Progenitor cell of endocrine pancreas (in vitro differentiated cells): ENCODE measurements at regions not wholly inside any gene's neighbourhood (a gene's known extent, or its start where the extent isn't known, plus 50 kb on each side); places are given as distances from the start of the nearest gene placed in this dataset.

ENCODE experiments used
- DNase-seq: peaks from one replicate; pipeline ENCODE4 v3.0.0; 2021; ENCODE audit warnings: low spot score; ENCODE audit not compliant: unreplicated experiment
- H3K27ac Mint-ChIP-seq: 2 replicates; pipeline ENCODE4 v1.8.0; 2021; ENCODE audit warnings: mild to moderate bottlenecking, moderate library complexity, mixed read lengths
- H3K27me3 Mint-ChIP-seq: 2 replicates; pipeline ENCODE4 v1.8.0; 2021; ENCODE audit warnings: mixed read lengths
- H3K36me3 Mint-ChIP-seq: 2 replicates; pipeline ENCODE4 v1.8.0; 2022; ENCODE audit warnings: mixed read lengths; ENCODE audit not compliant: insufficient read depth
- H3K4me1 Mint-ChIP-seq: 2 replicates; pipeline ENCODE4 v1.8.0; 2021; ENCODE audit warnings: low read depth, mixed read lengths
- H3K4me3 Mint-ChIP-seq: 2 replicates; pipeline ENCODE4 v1.8.0; 2021; ENCODE audit warnings: low read depth, mild to moderate bottlenecking, moderate library complexity, mixed read lengths
- H3K9me3 Mint-ChIP-seq: 2 replicates; pipeline ENCODE4 v1.8.0; 2021; ENCODE audit warnings: low read depth, mixed read lengths
- CTCF ChIP-seq: fragments of 200-600 bp; sonication (generic); IDR thresholded peaks from one replicate; pipeline ENCODE4 v1.5.0; 2021; ENCODE audit warnings: antibody characterized with exemption, mild to moderate bottlenecking; ENCODE audit not compliant: unreplicated experiment

GRCh38 chr2:222071911-222072310 is 226.9 kb downstream of the PAX3 start:
- Mint-ChIP-seq H3K4me3 (no peak overlapping the region), H3K27ac (no peak overlapping the region), H3K36me3 (no peaks in the 10 kb centered on the region), H3K4me1 (peaks cover 2% of the 10 kb centered on the region), H3K9me3 (peaks cover 13% of the 10 kb centered on the region), H3K27me3 (peaks cover 38% of the 10 kb centered on the region)
- no peak for DNase-seq
- TF ChIP-seq CTCF = no peak

- Mint-ChIP-seq H3K4me1 (no peaks in the 10 kb centered on the region), H3K4me3 (no peak overlapping the region), H3K36me3 (no peaks in the 10 kb centered on the region), H3K27ac (no peak overlapping the region), H3K27me3 (peaks cover 74% of the 10 kb centered on the region), H3K9me3 (peaks cover 10% of the 10 kb centered on the region)
- no peak for DNase-seq
- no peak for TF ChIP-seq CTCF
Measured at GRCh38 chr2:222064286-222064685, 234.5 kb downstream of the PAX3 start.

GRCh38 chr2:222058819-222059445 is 239.9 kb downstream of the PAX3 start:
- Mint-ChIP-seq H3K4me1 (peaks cover 5% of the 10 kb centered on the region), H3K4me3 (no peak overlapping the region), H3K36me3 (no peaks in the 10 kb centered on the region), H3K27me3 (peaks cover 84% of the 10 kb centered on the region), H3K9me3 (no peaks in the 10 kb centered on the region), H3K27ac (no peak overlapping the region)
- no peak for DNase-seq
- TF ChIP-seq CTCF = no peak

GRCh38 chr2:222057347-222058073 is 241.3 kb downstream of the PAX3 start:
- peaks cover 90% of the 10 kb centered on the region for H3K27me3 Mint-ChIP-seq
- H3K4me1 Mint-ChIP-seq = peaks cover 5% of the 10 kb centered on the region
- no peak for DNase-seq
- H3K36me3 Mint-ChIP-seq = no peaks in the 10 kb centered on the region
- peak; percentile 76 for TF ChIP-seq CTCF
- H3K4me3 Mint-ChIP-seq = no peak overlapping the region
- H3K27ac Mint-ChIP-seq = no peak overlapping the region
- no peaks in the 10 kb centered on the region for H3K9me3 Mint-ChIP-seq

- Mint-ChIP-seq H3K4me3 (no peak overlapping the region), H3K27ac (no peak overlapping the region), H3K36me3 (no peaks in the 10 kb centered on the region), H3K4me1 (peaks cover 5% of the 10 kb centered on the region), H3K9me3 (no peaks in the 10 kb centered on the region), H3K27me3 (peaks cover 79% of the 10 kb centered on the region)
- DNase-seq = no peak
- TF ChIP-seq CTCF = no peak
Measured at GRCh38 chr2:222055328-222055727, 243.5 kb downstream of the PAX3 start.
